T-helper 1 cell treated with Interleukin-12 subunit alpha and Interleukin-12 subunit beta and Interleukin-4 antibody, amounts not matched to agents 30 ng/mL and 1 ng/mL, for 36 hours (primary cell): ENCODE measurements at regions not wholly inside any gene's neighbourhood (a gene's known extent, or its start where the extent isn't known, plus 50 kb on each side); places are given as distances from the start of the nearest gene placed in this dataset.

ENCODE experiments used
- intact Hi-C: fragments of 100-400 bp; cut with micrococcal nuclease; formaldehyde crosslinking; loops from one replicate; pipeline ENCODE4 v1.15.1; 2024

DNA sequence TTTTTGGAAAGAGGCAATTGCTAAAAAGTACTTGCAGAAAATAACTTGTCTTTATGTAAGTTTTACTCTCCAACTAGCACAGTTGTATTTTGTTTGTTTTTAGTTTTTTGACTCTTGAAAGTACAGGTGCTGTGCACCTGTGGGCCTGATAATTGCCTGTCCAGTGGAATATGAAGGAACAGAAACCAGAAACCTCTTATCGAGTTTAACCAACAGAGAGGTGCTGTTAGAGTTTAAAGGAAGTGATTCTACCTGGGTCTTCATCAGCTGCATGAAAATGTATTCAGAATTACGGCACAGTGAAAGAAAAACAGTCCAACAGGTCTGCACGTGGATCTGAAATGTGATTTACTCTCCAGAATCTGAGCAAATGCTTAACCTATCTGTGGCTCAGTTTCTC, 326.6 kb upstream of the POM121L12 start:
- intact Hi-C loops = no loop called here

DNA sequence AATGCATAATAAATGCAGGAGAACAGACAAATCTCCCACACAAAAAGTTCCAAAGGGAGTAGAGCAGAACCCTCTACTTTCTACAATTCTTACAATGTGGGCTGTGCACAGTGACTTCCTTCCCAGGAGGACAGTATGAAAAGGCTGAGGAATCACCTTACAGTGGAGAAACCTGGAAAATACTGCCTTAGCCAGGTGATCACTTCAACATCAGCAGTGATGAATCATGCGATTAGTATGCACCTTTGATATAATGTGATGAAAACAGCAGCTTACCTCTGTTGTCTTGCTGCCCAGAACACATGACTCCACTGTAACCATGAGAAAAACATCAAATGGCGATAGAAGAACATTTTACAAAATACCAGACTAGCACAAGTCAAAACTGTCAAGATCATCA, 329.7 kb upstream of the POM121L12 start:
- intact Hi-C loops = no loop called here

DNA sequence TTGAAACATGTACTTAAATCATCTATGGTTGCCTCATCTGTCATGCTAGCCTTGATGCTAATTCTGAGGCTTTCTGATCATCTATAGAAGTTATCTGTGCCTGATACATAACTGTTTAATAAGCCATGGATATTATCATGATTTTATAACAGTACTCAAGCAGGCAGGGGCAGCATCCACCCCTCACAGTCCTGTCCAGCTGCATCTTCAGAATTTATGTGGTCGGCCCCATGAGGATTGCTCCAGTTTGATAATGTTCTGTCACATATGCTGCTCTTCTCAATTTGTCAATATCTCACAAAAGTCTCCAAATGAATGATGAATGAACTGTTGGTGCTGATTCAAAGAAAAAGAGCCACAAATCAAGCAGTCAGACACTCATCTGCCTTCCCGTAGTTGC, 335.1 kb upstream of the POM121L12 start:
- intact Hi-C loops = no loop called here

- intact Hi-C loops = no loop called here
These were observed 339.3 kb upstream of the POM121L12 start for GRCh38 chr7:52695973-52696595.

GRCh38 chr7:52691257-52691656, 344.2 kb upstream of the POM121L12 start:
- intact Hi-C loops = no loop called here

DNA sequence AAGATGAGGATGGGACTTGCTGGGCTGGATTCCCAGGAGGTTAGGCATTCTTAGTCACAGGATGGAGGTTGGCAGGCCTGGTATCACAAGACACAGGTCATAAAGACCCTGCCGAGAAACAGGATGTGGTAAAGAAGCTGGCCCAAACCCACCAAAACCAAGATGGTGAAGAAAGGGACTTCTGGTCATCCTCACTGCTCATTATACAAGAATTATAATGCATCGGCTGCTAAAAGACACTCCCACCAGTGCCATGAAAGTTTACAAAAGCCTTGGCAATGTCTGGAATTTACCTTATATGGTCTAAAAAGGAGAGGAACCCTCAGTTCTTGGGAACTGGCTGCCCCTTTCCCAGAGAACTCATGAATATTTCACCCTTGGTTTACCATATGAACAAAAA, 345.5 kb upstream of the POM121L12 start:
- intact Hi-C loops = no loop called here

DNA sequence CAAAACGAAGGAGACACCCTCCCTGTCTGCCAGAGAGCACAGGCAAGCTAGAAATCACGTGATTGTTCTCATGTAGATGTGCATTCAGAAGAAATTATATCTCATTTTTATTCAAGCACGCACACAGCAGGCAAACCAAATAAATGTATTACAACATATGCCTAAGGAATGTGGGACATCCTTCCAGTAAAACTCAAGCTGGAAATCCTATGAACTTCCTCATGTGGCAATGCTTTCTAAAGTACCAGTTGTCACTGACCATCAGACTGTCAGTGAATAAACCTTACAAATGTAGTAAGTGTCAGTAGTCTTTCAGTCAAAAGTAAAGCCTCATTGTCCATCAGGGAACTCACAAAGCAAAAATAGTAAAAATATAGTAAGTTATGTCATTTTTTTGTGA, 350.1 kb upstream of the POM121L12 start:
- intact Hi-C loops = no loop called here

DNA sequence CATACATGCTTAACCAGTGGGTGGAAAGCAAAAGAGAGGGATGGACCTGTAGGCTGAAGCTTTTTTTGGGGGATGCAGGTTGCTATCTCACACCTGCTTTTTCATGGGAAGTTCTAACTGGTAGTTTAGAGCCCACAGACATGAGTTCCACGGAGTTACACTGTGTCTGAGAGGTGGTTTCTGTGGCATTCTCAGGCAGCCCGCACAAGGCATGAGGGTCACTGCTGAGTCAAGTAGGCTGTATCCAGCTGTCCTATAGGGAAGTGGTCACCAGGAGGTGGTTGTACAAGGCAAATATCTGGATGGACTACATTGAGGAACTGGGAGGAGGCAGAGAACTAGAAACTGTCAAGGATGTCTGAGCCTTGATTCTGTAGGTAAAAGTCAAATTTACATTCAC, 351.0 kb upstream of the POM121L12 start:
- intact Hi-C loops = no loop called here

DNA sequence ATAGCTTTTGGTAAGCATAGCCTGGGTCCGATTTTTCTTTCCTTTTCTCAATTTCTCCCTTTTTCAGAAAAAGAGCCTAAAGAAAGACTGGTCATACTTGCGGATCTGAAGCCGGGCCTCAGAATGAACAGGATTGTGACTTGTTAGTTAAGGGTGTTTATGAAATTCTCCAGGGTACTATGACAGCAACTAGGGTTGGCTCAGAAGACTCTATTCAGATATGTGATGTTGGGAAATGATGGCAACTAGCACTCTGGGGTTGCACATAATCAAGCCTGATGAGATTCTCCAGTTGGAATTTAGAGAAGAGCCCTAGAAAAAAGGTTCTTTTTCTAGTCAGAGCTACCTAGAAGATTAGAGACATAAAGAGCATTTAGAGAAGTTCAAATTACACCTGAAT, 352.4 kb upstream of the POM121L12 start:
- intact Hi-C loops = no loop called here

DNA sequence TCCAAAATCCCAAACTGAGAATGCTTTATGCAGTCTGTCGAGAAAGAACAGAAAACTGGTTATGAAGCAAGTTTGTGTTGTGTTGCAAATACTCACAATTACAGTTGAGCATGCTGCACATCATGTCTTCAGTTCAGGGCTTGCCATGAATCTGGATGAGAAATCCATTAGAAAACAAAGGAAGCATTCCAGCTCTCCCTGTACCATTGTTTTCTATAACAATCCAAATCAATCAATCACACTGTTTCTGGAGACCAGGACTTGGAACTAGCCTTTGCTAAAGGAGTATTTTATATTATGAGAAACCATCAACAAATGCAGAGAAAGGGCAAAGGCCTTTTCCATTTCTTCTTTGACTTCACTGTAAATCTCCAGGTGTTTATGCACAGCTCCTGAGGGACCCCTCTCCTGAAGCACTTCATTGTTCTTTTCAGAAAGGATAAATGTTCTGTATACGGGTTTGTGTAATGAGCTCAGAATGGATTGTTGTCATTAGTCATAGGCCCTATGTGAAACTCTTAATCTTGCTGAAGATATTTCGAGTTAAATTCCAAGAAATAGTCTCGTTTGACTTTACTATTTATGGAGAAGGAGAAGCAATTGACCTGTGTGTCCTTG, 364.7 kb upstream of the POM121L12 start:
- intact Hi-C loops = no loop called here

DNA sequence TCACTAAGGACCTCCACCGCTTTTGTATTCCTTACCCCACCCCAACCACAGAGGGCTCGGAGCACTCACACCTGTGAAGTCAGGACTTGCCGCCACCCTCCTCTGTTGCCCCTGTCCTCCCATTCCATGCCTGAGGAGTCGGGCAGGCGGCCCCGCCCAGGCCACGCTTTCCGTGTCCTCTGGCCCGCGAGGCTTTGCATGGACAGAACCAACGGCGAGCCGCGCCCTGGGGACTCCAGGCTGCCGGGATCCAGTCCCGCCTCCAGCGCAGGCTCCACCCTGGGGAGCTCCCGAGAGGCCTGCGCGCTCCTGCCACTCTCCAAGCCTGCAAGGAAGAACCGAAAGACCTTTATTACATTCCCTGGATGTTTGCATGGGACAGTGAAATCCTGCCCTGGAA, 366.4 kb upstream of the POM121L12 start:
- intact Hi-C loops = no loop called here

DNA sequence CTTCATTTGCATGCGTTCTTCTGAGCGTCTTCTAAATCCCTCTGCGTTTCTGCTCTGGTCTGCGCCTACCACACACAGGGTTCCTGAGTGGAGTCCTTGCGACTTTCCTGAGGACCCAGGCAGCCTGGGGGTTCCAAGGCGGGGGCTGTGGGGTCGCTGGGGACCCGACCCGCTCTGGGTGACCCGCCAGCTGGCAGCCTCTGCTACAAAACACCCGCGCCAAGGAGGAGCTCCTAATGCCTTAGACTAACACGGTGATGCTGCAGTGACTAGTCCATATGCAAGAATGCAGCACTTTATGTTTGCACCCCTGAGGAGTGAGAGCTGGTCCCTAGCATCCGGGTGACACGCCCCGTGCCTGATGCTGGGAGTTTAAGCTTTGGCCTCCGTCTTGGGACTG, 367.0 kb upstream of the POM121L12 start:
- intact Hi-C loops = no loop called here

- intact Hi-C loops = no loop called here
These were observed 376.3 kb upstream of the POM121L12 start for GRCh38 chr7:52659178-52659577.

- intact Hi-C loops = no loop called here
These were observed 379.3 kb upstream of the POM121L12 start for GRCh38 chr7:52656098-52656497.

- intact Hi-C loops = no loop called here
These were observed 382.8 kb upstream of the POM121L12 start for GRCh38 chr7:52652621-52653020.

GRCh38 chr7:52648872-52649271, 386.6 kb upstream of the POM121L12 start:
- intact Hi-C loops = no loop called here

DNA sequence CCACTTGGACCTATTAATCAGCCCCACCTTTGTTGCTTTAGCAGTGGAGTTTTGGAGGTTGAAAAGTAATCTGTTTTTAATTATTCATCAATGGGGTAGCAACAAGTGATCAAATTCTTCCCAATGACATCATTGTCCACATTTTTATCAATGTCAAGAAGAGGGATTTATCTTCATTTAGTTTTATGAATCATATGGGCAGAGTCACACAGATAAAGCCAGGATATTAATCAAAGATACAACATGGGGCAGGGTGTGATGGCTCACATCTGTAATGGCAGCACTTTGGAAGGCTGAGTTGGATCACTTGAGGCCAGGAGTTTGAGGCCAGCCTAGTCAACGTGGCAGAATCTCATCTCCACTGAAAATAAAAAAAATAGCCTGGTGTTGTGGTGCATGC, 388.4 kb upstream of the POM121L12 start:
- intact Hi-C loops = no loop called here

DNA sequence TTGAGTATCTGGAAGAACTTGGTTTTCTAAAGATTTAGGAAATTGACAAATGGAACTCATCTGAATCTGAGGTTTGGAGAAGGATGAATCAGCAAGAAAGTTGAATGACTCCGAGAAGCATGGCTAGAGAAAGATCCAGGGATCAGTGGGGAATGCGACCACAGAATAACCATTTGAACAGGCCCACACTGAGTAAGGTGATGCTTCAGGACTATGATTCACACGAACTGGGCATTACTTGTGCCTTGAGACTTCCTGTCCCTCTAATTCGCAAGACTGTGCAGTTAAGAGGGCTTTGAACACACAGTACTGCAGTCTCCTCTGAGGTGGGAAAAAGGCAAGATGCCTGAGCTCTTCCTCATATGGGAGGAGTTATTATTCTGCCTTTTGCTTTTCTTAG, 395.5 kb upstream of the POM121L12 start:
- intact Hi-C loops = no loop called here

DNA sequence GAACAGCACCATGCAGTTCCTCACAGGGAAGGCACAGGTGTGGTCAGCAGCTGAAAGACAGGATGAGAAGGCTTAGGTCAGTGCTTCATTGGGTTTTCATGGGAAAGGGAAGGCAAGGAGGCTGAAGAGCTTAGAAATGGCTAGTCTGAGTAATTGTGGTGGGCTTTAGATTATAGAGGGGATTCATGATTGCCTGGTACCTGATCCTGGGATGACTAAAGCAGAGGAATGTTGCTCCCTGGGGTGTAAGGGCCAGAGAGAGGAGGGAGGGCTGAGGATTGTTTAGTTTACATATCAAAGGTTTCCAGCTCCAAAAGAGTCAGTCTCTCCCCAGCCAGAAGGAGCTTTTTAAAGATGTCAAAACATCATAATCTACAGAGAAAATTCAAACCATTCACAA, 396.3 kb upstream of the POM121L12 start:
- intact Hi-C loops = no loop called here

- intact Hi-C loops = no loop called here
These were observed 400.4 kb upstream of the POM121L12 start for GRCh38 chr7:52635021-52635420.

- intact Hi-C loops = no loop called here
These were observed 414.6 kb upstream of the POM121L12 start for GRCh38 chr7:52620849-52621248.

DNA sequence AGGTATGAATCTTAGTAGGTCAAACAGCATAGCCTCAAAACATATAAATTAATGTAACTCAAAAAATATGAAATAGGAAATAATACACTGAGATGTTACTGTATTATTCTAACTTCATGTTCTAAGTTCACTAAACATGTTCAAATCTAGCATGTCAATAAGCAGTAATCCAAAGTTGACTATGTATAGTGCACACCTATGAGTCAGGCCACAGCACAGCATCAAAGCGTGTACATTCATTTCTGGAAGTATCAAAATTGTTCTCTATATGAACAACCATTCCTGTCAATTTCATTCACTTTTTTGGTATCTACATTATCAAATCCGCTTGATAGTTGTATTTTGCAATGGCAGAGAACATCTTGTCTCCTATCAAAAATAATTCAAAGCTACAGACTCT, 418.9 kb upstream of the POM121L12 start:
- intact Hi-C loops = no loop called here

DNA sequence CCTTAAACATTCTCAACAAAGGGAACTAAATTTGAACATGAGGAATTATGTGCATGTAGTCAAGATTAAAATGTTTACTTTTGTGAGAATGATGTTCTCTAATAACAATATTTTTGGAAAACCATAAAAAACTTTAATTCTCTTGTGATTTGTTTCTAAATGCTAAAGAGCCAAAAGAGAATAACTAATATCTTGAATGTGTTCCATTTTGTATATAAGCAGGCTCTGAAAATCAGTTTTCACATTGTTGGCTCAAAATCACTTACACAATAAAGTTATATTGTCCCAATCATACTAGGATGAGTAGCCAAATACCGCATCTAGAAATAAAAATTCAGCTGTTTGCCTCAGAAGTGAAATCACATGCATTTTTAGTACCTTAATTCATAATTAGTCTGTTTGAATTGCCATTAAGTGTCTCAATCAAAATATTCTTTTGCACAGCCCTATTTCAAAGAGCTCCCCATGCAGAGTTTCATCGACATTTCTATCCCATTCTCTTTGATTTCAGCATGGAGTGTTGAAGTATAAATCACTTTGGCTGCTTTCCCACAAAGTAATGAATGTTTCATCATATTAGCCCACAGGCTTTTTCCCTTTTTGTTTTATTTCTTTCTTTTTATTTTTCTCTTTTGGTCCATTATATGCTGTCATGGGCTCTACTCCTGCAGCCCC, 420.3 kb upstream of the POM121L12 start:
- intact Hi-C loops = no loop called here
